ENCODE measurements at regions not wholly inside any gene's neighbourhood (a gene's known extent, or its start where the extent isn't known, plus 50 kb on each side); places are given as distances from the start of the nearest gene placed in this dataset.
A peak's percentile ranks its signal among the peaks of the same experiment; 100 is the strongest.

- H3K27me3 ChIP-seq (ENCODE audit: insufficient read depth, low read length, poor library complexity) = no peaks in the 10 kb centered on the region
- no peaks in the 10 kb centered on the region for H3K79me2 ChIP-seq (ENCODE audit: insufficient read depth, low read length)
- no peak overlapping the region for H3K4me3 ChIP-seq (ENCODE audit: low read depth in 1 of 2, low read length in 2 of 2)
- H3K36me3 ChIP-seq (ENCODE audit: insufficient read depth, low read length) = no peaks in the 10 kb centered on the region
- no peak overlapping the region for H3K4me2 ChIP-seq (ENCODE audit: insufficient read depth, low read length)
- DNase-seq = no peak
- no peak overlapping the region for H3K9ac ChIP-seq (ENCODE audit: low read depth, low read length)
- H2AFZ ChIP-seq (ENCODE audit: low read depth, low read length) = 0 out of 2 replicates have a peak overlapping the region, but pooled peaks have one; percentile 61
- no peaks in the 10 kb centered on the region for H3K4me1 ChIP-seq (ENCODE audit: insufficient read depth, low read length)
- no peak for TF ChIP-seq EZH2 (IDR thresholded peaks at IDR 0.05; ENCODE audit: borderline replicate concordance, low read depth, low read length, severe bottlenecking)
- no peak for TF ChIP-seq CTCF (IDR thresholded peaks at IDR 0.05; ENCODE audit: borderline replicate concordance, extremely low read depth, low read length, poor library complexity, severe bottlenecking)
- H4K20me1 ChIP-seq (ENCODE audit: insufficient read depth, low read length) = no peaks in the 10 kb centered on the region
- H3K27ac ChIP-seq (ENCODE audit: low read length) = no peak overlapping the region
- ATAC-seq (ENCODE audit: insufficient read depth, low read depth) = no peak
- H3K9me3 ChIP-seq (ENCODE audit: insufficient read depth, low read length, severe bottlenecking) = peaks cover 7% of the 10 kb centered on the region
Measured at GRCh38 chr5:121121786-121122185, 657.7 kb downstream of the PRR16 start.

GRCh38 chr5:121138495-121138907, 674.4 kb downstream of the PRR16 start:
- no peak overlapping the region for H2AFZ ChIP-seq (ENCODE audit: low read depth, low read length)
- no peak overlapping the region for H3K27ac ChIP-seq (ENCODE audit: low read length)

GRCh38 chr5:121138952-121139351, 674.9 kb downstream of the PRR16 start:
- Histone ChIP-seq H4K20me1 (ENCODE audit: insufficient read depth, low read length) (no peaks in the 10 kb centered on the region), H3K9ac (ENCODE audit: low read depth, low read length) (no peak overlapping the region), H3K4me1 (ENCODE audit: insufficient read depth, low read length) (peaks cover 6% of the 10 kb centered on the region), H3K27me3 (ENCODE audit: insufficient read depth, low read length, poor library complexity) (no peaks in the 10 kb centered on the region), H3K27ac (ENCODE audit: low read length) (no peak overlapping the region), H3K4me3 (ENCODE audit: low read depth in 1 of 2, low read length in 2 of 2) (no peak overlapping the region), H3K4me2 (ENCODE audit: insufficient read depth, low read length) (no peak overlapping the region), H3K36me3 (ENCODE audit: insufficient read depth, low read length) (no peaks in the 10 kb centered on the region), H3K79me2 (ENCODE audit: insufficient read depth, low read length) (no peaks in the 10 kb centered on the region), H2AFZ (ENCODE audit: low read depth, low read length) (no peak overlapping the region), H3K9me3 (ENCODE audit: insufficient read depth, low read length, severe bottlenecking) (peaks cover 13% of the 10 kb centered on the region)
- DNase-seq = no peak
- ATAC-seq (ENCODE audit: insufficient read depth, low read depth) = no peak
- TF ChIP-seq EZH2 (IDR thresholded peaks at IDR 0.05; ENCODE audit: borderline replicate concordance, low read depth, low read length, severe bottlenecking) = no peak
- TF ChIP-seq CTCF (IDR thresholded peaks at IDR 0.05; ENCODE audit: borderline replicate concordance, extremely low read depth, low read length, poor library complexity, severe bottlenecking) = no peak

More at GRCh38 chr5:121138495-121138907, 674.4 kb downstream of the PRR16 start:
- TF ChIP-seq CTCF (IDR thresholded peaks at IDR 0.05; ENCODE audit: borderline replicate concordance, extremely low read depth, low read length, poor library complexity, severe bottlenecking) (no peak), EZH2 (IDR thresholded peaks at IDR 0.05; ENCODE audit: borderline replicate concordance, low read depth, low read length, severe bottlenecking) (no peak)
- Histone ChIP-seq H3K36me3 (ENCODE audit: insufficient read depth, low read length) (no peaks in the 10 kb centered on the region), H3K9ac (ENCODE audit: low read depth, low read length) (no peak overlapping the region), H3K27me3 (ENCODE audit: insufficient read depth, low read length, poor library complexity) (no peaks in the 10 kb centered on the region), H3K4me3 (ENCODE audit: low read depth in 1 of 2, low read length in 2 of 2) (no peak overlapping the region), H4K20me1 (ENCODE audit: insufficient read depth, low read length) (no peaks in the 10 kb centered on the region), H3K79me2 (ENCODE audit: insufficient read depth, low read length) (no peaks in the 10 kb centered on the region), H3K9me3 (ENCODE audit: insufficient read depth, low read length, severe bottlenecking) (peaks cover 13% of the 10 kb centered on the region), H3K4me1 (ENCODE audit: insufficient read depth, low read length) (peaks cover 3% of the 10 kb centered on the region; the same call in 1 of the 2 replicates), H3K4me2 (ENCODE audit: insufficient read depth, low read length) (no peak overlapping the region)
- ATAC-seq (ENCODE audit: insufficient read depth, low read depth) = no peak
- no peak for DNase-seq

GRCh38 chr5:121144764-121145163, 680.7 kb downstream of the PRR16 start:
- Histone ChIP-seq H3K4me3 (ENCODE audit: low read depth in 1 of 2, low read length in 2 of 2) (no peak overlapping the region), H4K20me1 (ENCODE audit: insufficient read depth, low read length) (no peaks in the 10 kb centered on the region), H3K27ac (ENCODE audit: low read length) (no peak overlapping the region), H3K27me3 (ENCODE audit: insufficient read depth, low read length, poor library complexity) (no peaks in the 10 kb centered on the region), H3K4me1 (ENCODE audit: insufficient read depth, low read length) (peaks cover 13% of the 10 kb centered on the region), H3K4me2 (ENCODE audit: insufficient read depth, low read length) (no peak overlapping the region), H3K9me3 (ENCODE audit: insufficient read depth, low read length, severe bottlenecking) (peaks cover 13% of the 10 kb centered on the region), H3K79me2 (ENCODE audit: insufficient read depth, low read length) (no peaks in the 10 kb centered on the region), H2AFZ (ENCODE audit: low read depth, low read length) (peak overlapping the region; percentile 33), H3K36me3 (ENCODE audit: insufficient read depth, low read length) (no peaks in the 10 kb centered on the region), H3K9ac (ENCODE audit: low read depth, low read length) (no peak overlapping the region)
- TF ChIP-seq EZH2 (IDR thresholded peaks at IDR 0.05; ENCODE audit: borderline replicate concordance, low read depth, low read length, severe bottlenecking) (no peak), CTCF (IDR thresholded peaks at IDR 0.05; ENCODE audit: borderline replicate concordance, extremely low read depth, low read length, poor library complexity, severe bottlenecking) (no peak)
- ATAC-seq (ENCODE audit: insufficient read depth, low read depth) (no peak), DNase-seq (no peak)
